ENCODE measurements at regions not wholly inside any gene's neighbourhood (a gene's known extent, or its start where the extent isn't known, plus 50 kb on each side); places are given as distances from the start of the nearest gene placed in this dataset.
"Not testable (repeated sequence)": the region's sequence is repeated elsewhere in the genome, so short reads cannot be mapped to it uniquely, and the experiment has no call there.

DNA sequence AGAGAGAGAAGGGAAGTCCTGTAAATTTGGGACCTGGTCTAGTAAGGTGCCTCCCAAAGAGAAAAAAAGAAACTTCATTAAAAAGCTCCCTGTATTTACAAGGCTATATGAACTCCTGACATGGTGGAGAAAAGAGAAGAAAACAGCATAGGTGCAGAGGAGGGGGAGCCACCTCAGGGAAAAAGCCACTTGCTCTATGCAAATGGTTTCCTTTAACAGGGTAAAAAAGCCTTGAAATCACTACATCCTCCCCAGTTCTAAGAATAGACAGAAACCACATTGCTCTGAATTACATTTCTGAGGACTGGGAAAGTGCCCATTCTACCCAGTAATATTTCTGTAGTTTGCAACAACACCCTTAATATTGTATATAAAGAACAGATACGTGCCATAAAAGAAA lies 165.5 kb downstream of the KLF8 start:
- Histone ChIP-seq H3K27me3 (ENCODE audit: control insufficient read depth in 5 of 5, insufficient read depth in 4 of 5, low read length in 5 of 5) (peaks cover 0 to 6% (median 0%) of the 10 kb centered on the region in 5 donors), H3K4me3 (ENCODE audit: low read depth in 1 of 5, low read length in 5 of 5) (no peak overlapping the region), H3K9me3 (ENCODE audit: control insufficient read depth in 5 of 5, low read length in 5 of 5) (no peaks in the 10 kb centered on the region), H3K4me1 (ENCODE audit: control insufficient read depth in 5 of 5, insufficient read depth in 5 of 5, low read length in 5 of 5) (no peaks in the 10 kb centered on the region), H3K9ac (ENCODE audit: low read length in 5 of 5) (no peak overlapping the region), H3K27ac (ENCODE audit: low read depth, low read length) (no peak overlapping the region), H3K36me3 (ENCODE audit: control insufficient read depth in 5 of 5, insufficient read depth in 5 of 5, low read length in 5 of 5) (no peaks in the 10 kb centered on the region)

GRCh38 chrX:56402207-56402606 lies 161.2 kb upstream of the UBQLN2 start:
- H3K27ac ChIP-seq (ENCODE audit: low read depth, low read length), result no peak overlapping the region
- no peaks in the 10 kb centered on the region for H3K4me1 ChIP-seq (ENCODE audit: control insufficient read depth in 5 of 5, insufficient read depth in 5 of 5, low read length in 5 of 5)
- no peaks in the 10 kb centered on the region for H3K9me3 ChIP-seq (ENCODE audit: control insufficient read depth in 5 of 5, low read length in 5 of 5)
- no peaks in the 10 kb centered on the region for H3K36me3 ChIP-seq (ENCODE audit: control insufficient read depth in 5 of 5, insufficient read depth in 5 of 5, low read length in 5 of 5)
- H3K27me3 ChIP-seq (ENCODE audit: control insufficient read depth in 5 of 5, insufficient read depth in 4 of 5, low read length in 5 of 5), result peaks cover 0 to 6% (median 0%) of the 10 kb centered on the region in 5 donors
- no peak overlapping the region for H3K4me3 ChIP-seq (ENCODE audit: low read depth in 1 of 5, low read length in 5 of 5)
- no peak overlapping the region for H3K9ac ChIP-seq (ENCODE audit: low read length in 5 of 5)

- Histone ChIP-seq H3K4me1 (ENCODE audit: control insufficient read depth in 5 of 5, insufficient read depth in 5 of 5, low read length in 5 of 5) (no peaks in the 10 kb centered on the region), H3K4me3 (ENCODE audit: low read depth in 1 of 5, low read length in 5 of 5) (no peak overlapping the region), H3K9me3 (ENCODE audit: control insufficient read depth in 5 of 5, low read length in 5 of 5) (peaks cover 0 to 10% (median 8%) of the 10 kb centered on the region in 5 donors), H3K27ac (ENCODE audit: low read depth, low read length) (no peak overlapping the region), H3K9ac (ENCODE audit: low read length in 5 of 5) (no peak overlapping the region), H3K27me3 (ENCODE audit: control insufficient read depth in 5 of 5, insufficient read depth in 4 of 5, low read length in 5 of 5) (no peaks in the 10 kb centered on the region), H3K36me3 (ENCODE audit: control insufficient read depth in 5 of 5, insufficient read depth in 5 of 5, low read length in 5 of 5) (no peaks in the 10 kb centered on the region)
Measured at GRCh38 chrX:56429581-56429980, 133.8 kb upstream of the UBQLN2 start.

- H3K27me3 ChIP-seq (ENCODE audit: control insufficient read depth in 5 of 5, insufficient read depth in 4 of 5, low read length in 5 of 5); H3K9ac ChIP-seq (ENCODE audit: low read length in 5 of 5); H3K4me1 ChIP-seq (ENCODE audit: control insufficient read depth in 5 of 5, insufficient read depth in 5 of 5, low read length in 5 of 5); H3K36me3 ChIP-seq (ENCODE audit: control insufficient read depth in 5 of 5, insufficient read depth in 5 of 5, low read length in 5 of 5); H3K27ac ChIP-seq (ENCODE audit: low read depth, low read length): not testable (repeated sequence)
- peaks cover 0 to 12% (median 8%) of the 10 kb centered on the region in 5 donors for H3K9me3 ChIP-seq (ENCODE audit: control insufficient read depth in 5 of 5, low read length in 5 of 5)
- peak overlapping the region in 1 of 5 donors; percentile 11 for H3K4me3 ChIP-seq (ENCODE audit: low read depth in 1 of 5, low read length in 5 of 5)
Measured at GRCh38 chrX:56451981-56452380, 111.4 kb upstream of the UBQLN2 start.

GRCh38 chrX:56462389-56462788 lies 101.0 kb upstream of the UBQLN2 start:
- H3K27ac ChIP-seq (ENCODE audit: low read depth, low read length), result no peak overlapping the region
- H3K4me3 ChIP-seq (ENCODE audit: low read depth in 1 of 5, low read length in 5 of 5), result no peak overlapping the region
- H3K4me1 ChIP-seq (ENCODE audit: control insufficient read depth in 5 of 5, insufficient read depth in 5 of 5, low read length in 5 of 5), result no peaks in the 10 kb centered on the region
- no peaks in the 10 kb centered on the region for H3K36me3 ChIP-seq (ENCODE audit: control insufficient read depth in 5 of 5, insufficient read depth in 5 of 5, low read length in 5 of 5)
- peaks cover 0 to 4% (median 0%) of the 10 kb centered on the region in 5 donors for H3K27me3 ChIP-seq (ENCODE audit: control insufficient read depth in 5 of 5, insufficient read depth in 4 of 5, low read length in 5 of 5)
- peaks cover 0 to 20% (median 7%) of the 10 kb centered on the region in 5 donors for H3K9me3 ChIP-seq (ENCODE audit: control insufficient read depth in 5 of 5, low read length in 5 of 5)
- H3K9ac ChIP-seq (ENCODE audit: low read length in 5 of 5), result no peak overlapping the region

GRCh38 chrX:56468441-56468840 lies 95.0 kb upstream of the UBQLN2 start:
- H3K9ac ChIP-seq (ENCODE audit: low read length in 5 of 5), result no peak overlapping the region
- no peaks in the 10 kb centered on the region for H3K36me3 ChIP-seq (ENCODE audit: control insufficient read depth in 5 of 5, insufficient read depth in 5 of 5, low read length in 5 of 5)
- no peaks in the 10 kb centered on the region for H3K4me1 ChIP-seq (ENCODE audit: control insufficient read depth in 5 of 5, insufficient read depth in 5 of 5, low read length in 5 of 5)
- H3K4me3 ChIP-seq (ENCODE audit: low read depth in 1 of 5, low read length in 5 of 5), result no peak overlapping the region
- H3K9me3 ChIP-seq (ENCODE audit: control insufficient read depth in 5 of 5, low read length in 5 of 5), result peaks cover 0 to 14% (median 7%) of the 10 kb centered on the region in 5 donors
- peaks cover 0 to 8% (median 0%) of the 10 kb centered on the region in 5 donors for H3K27me3 ChIP-seq (ENCODE audit: control insufficient read depth in 5 of 5, insufficient read depth in 4 of 5, low read length in 5 of 5)
- no peak overlapping the region for H3K27ac ChIP-seq (ENCODE audit: low read depth, low read length)

GRCh38 chrX:56494923-56495322 lies 68.5 kb upstream of the UBQLN2 start:
- H3K4me3 ChIP-seq (ENCODE audit: low read depth in 1 of 5, low read length in 5 of 5); H3K9ac ChIP-seq (ENCODE audit: low read length in 5 of 5); H3K27me3 ChIP-seq (ENCODE audit: control insufficient read depth in 5 of 5, insufficient read depth in 4 of 5, low read length in 5 of 5); H3K4me1 ChIP-seq (ENCODE audit: control insufficient read depth in 5 of 5, insufficient read depth in 5 of 5, low read length in 5 of 5); H3K36me3 ChIP-seq (ENCODE audit: control insufficient read depth in 5 of 5, insufficient read depth in 5 of 5, low read length in 5 of 5); H3K27ac ChIP-seq (ENCODE audit: low read depth, low read length): not testable (repeated sequence)
- peaks cover 0 to 10% (median 0%) of the 10 kb centered on the region in 5 donors for H3K9me3 ChIP-seq (ENCODE audit: control insufficient read depth in 5 of 5, low read length in 5 of 5)

DNA sequence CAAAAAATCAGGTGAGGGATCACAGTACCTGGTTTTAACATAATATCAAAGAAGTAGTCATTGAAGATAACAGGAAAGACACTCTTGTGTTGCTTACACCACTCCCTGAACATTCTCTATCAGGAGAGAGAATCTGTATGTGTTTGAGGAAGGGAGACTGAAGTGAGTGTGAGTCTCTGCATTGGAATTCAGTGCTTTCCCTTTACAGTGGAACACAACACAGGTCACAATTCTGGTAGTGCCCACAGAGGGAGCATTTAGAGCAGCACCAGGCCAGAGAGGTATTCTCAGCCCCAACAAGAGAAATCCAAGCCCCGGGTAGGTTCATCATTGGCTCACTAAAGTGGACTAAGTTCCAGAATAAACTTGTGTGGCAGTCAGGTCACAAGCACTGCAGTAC lies 64.7 kb upstream of the UBQLN2 start:
- H3K4me1 ChIP-seq (ENCODE audit: control insufficient read depth in 5 of 5, insufficient read depth in 5 of 5, low read length in 5 of 5), result no peaks in the 10 kb centered on the region
- peaks cover 0 to 5% (median 0%) of the 10 kb centered on the region in 5 donors for H3K9me3 ChIP-seq (ENCODE audit: control insufficient read depth in 5 of 5, low read length in 5 of 5)
- H3K4me3 ChIP-seq (ENCODE audit: low read depth in 1 of 5, low read length in 5 of 5), result no peak overlapping the region
- peaks cover 0 to 7% (median 3%) of the 10 kb centered on the region in 5 donors for H3K27me3 ChIP-seq (ENCODE audit: control insufficient read depth in 5 of 5, insufficient read depth in 4 of 5, low read length in 5 of 5)
- no peak overlapping the region for H3K9ac ChIP-seq (ENCODE audit: low read length in 5 of 5)
- no peaks in the 10 kb centered on the region for H3K36me3 ChIP-seq (ENCODE audit: control insufficient read depth in 5 of 5, insufficient read depth in 5 of 5, low read length in 5 of 5)
- H3K27ac ChIP-seq (ENCODE audit: low read depth, low read length), result no peak overlapping the region

DNA sequence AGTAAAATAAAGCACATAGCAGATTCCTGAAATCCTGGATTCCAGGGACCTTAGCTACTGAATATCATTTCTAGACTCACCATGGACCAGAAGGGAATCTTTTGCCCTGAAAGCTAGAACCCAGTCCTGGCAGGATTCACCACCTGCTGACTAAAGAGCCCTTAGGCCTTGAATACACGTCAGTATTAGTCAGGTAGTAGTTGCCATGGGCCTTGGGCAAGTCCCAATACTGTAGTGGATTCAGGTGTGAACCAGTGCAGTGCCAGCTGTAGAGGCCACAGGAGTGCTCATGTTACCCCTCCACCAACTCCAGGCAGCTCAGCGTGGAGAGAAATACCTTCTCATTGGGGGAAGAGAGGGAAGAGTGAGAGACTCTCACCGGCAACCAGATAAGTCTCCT lies 64.1 kb upstream of the UBQLN2 start:
- peaks cover 0 to 3% (median 0%) of the 10 kb centered on the region in 5 donors for H3K9me3 ChIP-seq (ENCODE audit: control insufficient read depth in 5 of 5, low read length in 5 of 5)
- H3K9ac ChIP-seq (ENCODE audit: low read length in 5 of 5), result no peak overlapping the region
- H3K36me3 ChIP-seq (ENCODE audit: control insufficient read depth in 5 of 5, insufficient read depth in 5 of 5, low read length in 5 of 5), result no peaks in the 10 kb centered on the region
- peaks cover 0 to 10% (median 7%) of the 10 kb centered on the region in 5 donors for H3K27me3 ChIP-seq (ENCODE audit: control insufficient read depth in 5 of 5, insufficient read depth in 4 of 5, low read length in 5 of 5)
- H3K4me3 ChIP-seq (ENCODE audit: low read depth in 1 of 5, low read length in 5 of 5), result no peak overlapping the region
- no peaks in the 10 kb centered on the region for H3K4me1 ChIP-seq (ENCODE audit: control insufficient read depth in 5 of 5, insufficient read depth in 5 of 5, low read length in 5 of 5)
- H3K27ac ChIP-seq (ENCODE audit: low read depth, low read length), result no peak overlapping the region

DNA sequence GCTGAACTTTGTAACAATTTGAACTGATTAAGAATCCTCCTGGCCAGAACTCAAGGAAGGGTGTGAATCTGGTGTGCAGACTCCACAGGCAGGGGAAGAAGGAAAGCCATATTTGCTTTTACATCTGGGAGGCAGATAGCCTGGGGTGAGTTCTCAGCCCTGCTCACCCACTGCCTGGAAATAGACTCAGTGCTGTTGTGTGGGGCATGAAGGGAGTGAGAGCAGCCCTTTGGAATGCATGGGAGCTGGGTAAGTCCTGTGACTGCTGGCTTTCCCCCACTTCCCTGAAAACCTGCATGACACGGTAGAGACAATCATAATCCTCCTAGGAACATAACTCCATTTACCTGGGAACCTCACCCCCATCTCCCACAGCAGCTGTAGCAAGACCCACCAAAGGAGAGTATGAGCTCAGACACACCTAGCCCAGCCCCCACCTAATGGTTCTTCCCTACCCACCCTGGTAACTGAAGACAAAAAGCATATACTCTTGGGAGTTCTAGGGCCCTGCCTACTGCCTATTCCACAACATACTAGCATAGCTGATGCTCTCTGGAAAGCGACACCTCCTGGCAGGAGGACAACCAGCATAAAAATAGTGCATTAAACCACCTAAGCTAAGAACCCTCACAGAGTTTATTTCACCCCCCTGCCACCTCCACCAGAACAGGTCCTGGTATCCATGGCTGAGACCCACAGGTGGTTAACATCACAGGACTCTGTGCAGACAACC lies 59.3 kb upstream of the UBQLN2 start:
- Histone ChIP-seq H3K9ac (ENCODE audit: low read length in 5 of 5) (no peak overlapping the region), H3K9me3 (ENCODE audit: control insufficient read depth in 5 of 5, low read length in 5 of 5) (peaks cover 0 to 7% (median 0%) of the 10 kb centered on the region in 5 donors), H3K27me3 (ENCODE audit: control insufficient read depth in 5 of 5, insufficient read depth in 4 of 5, low read length in 5 of 5) (peaks cover 0 to 14% (median 5%) of the 10 kb centered on the region in 5 donors), H3K27ac (ENCODE audit: low read depth, low read length) (no peak overlapping the region), H3K4me3 (ENCODE audit: low read depth in 1 of 5, low read length in 5 of 5) (no peak overlapping the region), H3K36me3 (ENCODE audit: control insufficient read depth in 5 of 5, insufficient read depth in 5 of 5, low read length in 5 of 5) (no peaks in the 10 kb centered on the region), H3K4me1 (ENCODE audit: control insufficient read depth in 5 of 5, insufficient read depth in 5 of 5, low read length in 5 of 5) (no peaks in the 10 kb centered on the region)
